ENCODE measurements at regions not wholly inside any gene's neighbourhood (a gene's known extent, or its start where the extent isn't known, plus 50 kb on each side); places are given as distances from the start of the nearest gene placed in this dataset.

DNA sequence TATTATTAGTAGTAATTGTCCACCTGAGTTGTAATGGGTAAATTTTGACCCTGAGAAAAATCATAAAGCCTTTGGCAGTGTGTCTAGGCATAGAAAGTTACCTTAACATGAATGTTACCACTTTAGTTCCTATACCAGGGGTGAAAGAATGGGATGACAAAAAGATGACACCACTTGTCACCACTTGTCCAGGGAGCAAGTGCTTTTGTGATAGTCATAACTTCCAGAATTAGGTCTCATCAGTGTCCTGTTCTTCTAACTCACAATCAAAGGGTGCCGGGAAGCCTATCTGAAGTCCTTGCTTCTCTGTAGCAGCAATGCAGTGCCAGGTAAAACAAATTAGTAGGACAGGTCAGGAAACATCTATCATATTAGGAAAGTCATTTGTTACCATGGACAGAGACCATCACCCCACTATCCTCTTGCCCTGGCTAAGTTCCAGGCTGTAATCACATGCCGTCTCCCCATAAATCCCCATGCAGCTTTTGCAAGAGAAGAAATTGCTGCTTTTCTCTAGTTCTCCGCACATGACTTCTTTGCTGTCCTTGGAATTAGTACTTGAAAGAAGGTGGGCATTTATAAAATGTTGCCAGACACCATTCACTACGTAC lies 156.5 kb upstream of the SGCD start:
- Histone ChIP-seq H3K36me3 (ENCODE audit: control insufficient read depth in 1 of 2, insufficient read depth in 2 of 2, low read length in 2 of 2) (no peaks in the 10 kb centered on the region), H3K4me3 (ENCODE audit: low read depth in 1 of 2, low read length in 2 of 2) (no peak overlapping the region), H3K4me1 (ENCODE audit: control insufficient read depth in 1 of 2, insufficient read depth in 2 of 2, low read length in 2 of 2) (no peaks in the 10 kb centered on the region), H3K9ac (ENCODE audit: low read depth in 1 of 2, low read length in 2 of 2) (no peak overlapping the region), H3K27ac (ENCODE audit: low read depth, low read length) (no peak overlapping the region), H3K9me3 (ENCODE audit: control insufficient read depth in 1 of 2, low read length in 2 of 2) (no peaks in the 10 kb centered on the region), H3K27me3 (ENCODE audit: control insufficient read depth in 1 of 2, insufficient read depth in 2 of 2, low read length in 2 of 2) (no peaks in the 10 kb centered on the region)

GRCh38 chr5:156174225-156174624 lies 152.7 kb upstream of the SGCD start:
- Histone ChIP-seq H3K9me3 (ENCODE audit: control insufficient read depth in 1 of 2, low read length in 2 of 2) (no peaks in the 10 kb centered on the region), H3K27ac (ENCODE audit: low read depth, low read length) (no peak overlapping the region), H3K27me3 (ENCODE audit: control insufficient read depth in 1 of 2, insufficient read depth in 2 of 2, low read length in 2 of 2) (no peaks in the 10 kb centered on the region), H3K36me3 (ENCODE audit: control insufficient read depth in 1 of 2, insufficient read depth in 2 of 2, low read length in 2 of 2) (no peaks in the 10 kb centered on the region), H3K9ac (ENCODE audit: low read depth in 1 of 2, low read length in 2 of 2) (no peak overlapping the region), H3K4me3 (ENCODE audit: low read depth in 1 of 2, low read length in 2 of 2) (no peak overlapping the region), H3K4me1 (ENCODE audit: control insufficient read depth in 1 of 2, insufficient read depth in 2 of 2, low read length in 2 of 2) (no peaks in the 10 kb centered on the region)

GRCh38 chr5:156178117-156178516 lies 148.8 kb upstream of the SGCD start:
- H3K4me3 ChIP-seq (ENCODE audit: low read depth in 1 of 2, low read length in 2 of 2) = no peak overlapping the region
- no peaks in the 10 kb centered on the region for H3K9me3 ChIP-seq (ENCODE audit: control insufficient read depth in 1 of 2, low read length in 2 of 2)
- no peak overlapping the region for H3K27ac ChIP-seq (ENCODE audit: low read depth, low read length)
- no peaks in the 10 kb centered on the region for H3K4me1 ChIP-seq (ENCODE audit: control insufficient read depth in 1 of 2, insufficient read depth in 2 of 2, low read length in 2 of 2)
- no peaks in the 10 kb centered on the region for H3K27me3 ChIP-seq (ENCODE audit: control insufficient read depth in 1 of 2, insufficient read depth in 2 of 2, low read length in 2 of 2)
- no peak overlapping the region for H3K9ac ChIP-seq (ENCODE audit: low read depth in 1 of 2, low read length in 2 of 2)
- H3K36me3 ChIP-seq (ENCODE audit: control insufficient read depth in 1 of 2, insufficient read depth in 2 of 2, low read length in 2 of 2) = no peaks in the 10 kb centered on the region

- no peaks in the 10 kb centered on the region for H3K4me1 ChIP-seq (ENCODE audit: control insufficient read depth in 1 of 2, insufficient read depth in 2 of 2, low read length in 2 of 2)
- H3K9ac ChIP-seq (ENCODE audit: low read depth in 1 of 2, low read length in 2 of 2) = no peak overlapping the region
- H3K27me3 ChIP-seq (ENCODE audit: control insufficient read depth in 1 of 2, insufficient read depth in 2 of 2, low read length in 2 of 2) = no peaks in the 10 kb centered on the region
- H3K9me3 ChIP-seq (ENCODE audit: control insufficient read depth in 1 of 2, low read length in 2 of 2) = no peaks in the 10 kb centered on the region
- H3K4me3 ChIP-seq (ENCODE audit: low read depth in 1 of 2, low read length in 2 of 2) = no peak overlapping the region
- no peaks in the 10 kb centered on the region for H3K36me3 ChIP-seq (ENCODE audit: control insufficient read depth in 1 of 2, insufficient read depth in 2 of 2, low read length in 2 of 2)
- H3K27ac ChIP-seq (ENCODE audit: low read depth, low read length) = no peak overlapping the region
These were observed 145.3 kb upstream of the SGCD start for GRCh38 chr5:156181656-156182055.

DNA sequence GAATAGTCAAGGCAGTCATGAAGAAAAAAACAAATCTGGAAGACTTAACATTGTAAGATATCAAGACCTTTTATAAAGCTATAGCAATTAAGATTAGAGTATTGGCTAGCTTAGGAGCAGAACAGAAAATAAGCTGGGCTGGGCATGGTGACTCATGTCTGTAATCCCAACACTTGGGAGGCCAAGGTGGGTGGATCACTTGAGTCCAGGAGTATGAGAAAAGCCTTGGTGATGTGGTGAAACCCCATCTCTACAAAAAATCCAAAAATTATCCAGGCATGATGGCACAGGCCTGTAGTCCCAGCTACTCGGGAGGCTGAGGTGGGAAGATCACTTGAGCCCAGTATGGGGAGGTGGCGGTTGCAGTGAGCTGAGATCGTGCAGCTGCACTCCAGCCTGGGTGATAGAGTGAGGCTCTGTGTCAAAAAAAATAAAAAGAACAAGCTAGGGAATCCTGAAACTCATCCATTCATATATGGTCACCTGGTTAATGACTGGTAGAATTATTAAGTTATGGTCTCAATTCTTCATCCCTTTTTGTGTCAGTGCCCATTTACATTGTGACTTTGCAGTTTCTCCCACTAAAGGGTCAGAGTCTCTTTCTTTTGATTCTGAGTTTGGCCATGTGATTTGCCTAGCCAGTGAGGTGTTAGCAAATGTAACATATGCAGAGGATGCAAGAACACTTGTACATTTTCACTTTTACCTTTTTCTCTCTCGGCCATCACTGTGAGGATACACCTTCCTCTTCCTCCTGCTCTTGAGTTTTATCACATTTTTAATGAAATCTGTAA lies 144.6 kb upstream of the SGCD start:
- Histone ChIP-seq H3K9ac (ENCODE audit: low read depth in 1 of 2, low read length in 2 of 2) (no peak overlapping the region), H3K36me3 (ENCODE audit: control insufficient read depth in 1 of 2, insufficient read depth in 2 of 2, low read length in 2 of 2) (no peaks in the 10 kb centered on the region), H3K27ac (ENCODE audit: low read depth, low read length) (no peak overlapping the region), H3K4me3 (ENCODE audit: low read depth in 1 of 2, low read length in 2 of 2) (no peak overlapping the region), H3K9me3 (ENCODE audit: control insufficient read depth in 1 of 2, low read length in 2 of 2) (no peaks in the 10 kb centered on the region), H3K27me3 (ENCODE audit: control insufficient read depth in 1 of 2, insufficient read depth in 2 of 2, low read length in 2 of 2) (no peaks in the 10 kb centered on the region), H3K4me1 (ENCODE audit: control insufficient read depth in 1 of 2, insufficient read depth in 2 of 2, low read length in 2 of 2) (no peaks in the 10 kb centered on the region)

- no peak overlapping the region for H3K27ac ChIP-seq (ENCODE audit: low read depth, low read length)
- no peaks in the 10 kb centered on the region for H3K36me3 ChIP-seq (ENCODE audit: control insufficient read depth in 1 of 2, insufficient read depth in 2 of 2, low read length in 2 of 2)
- H3K9me3 ChIP-seq (ENCODE audit: control insufficient read depth in 1 of 2, low read length in 2 of 2) = no peaks in the 10 kb centered on the region
- H3K9ac ChIP-seq (ENCODE audit: low read depth in 1 of 2, low read length in 2 of 2) = no peak overlapping the region
- no peak overlapping the region for H3K4me3 ChIP-seq (ENCODE audit: low read depth in 1 of 2, low read length in 2 of 2)
- no peaks in the 10 kb centered on the region for H3K27me3 ChIP-seq (ENCODE audit: control insufficient read depth in 1 of 2, insufficient read depth in 2 of 2, low read length in 2 of 2)
- H3K4me1 ChIP-seq (ENCODE audit: control insufficient read depth in 1 of 2, insufficient read depth in 2 of 2, low read length in 2 of 2) = no peaks in the 10 kb centered on the region
These were observed 140.2 kb upstream of the SGCD start for GRCh38 chr5:156186760-156187159.

- Histone ChIP-seq H3K4me3 (ENCODE audit: low read depth in 1 of 2, low read length in 2 of 2) (no peak overlapping the region), H3K9ac (ENCODE audit: low read depth in 1 of 2, low read length in 2 of 2) (no peak overlapping the region), H3K9me3 (ENCODE audit: control insufficient read depth in 1 of 2, low read length in 2 of 2) (no peaks in the 10 kb centered on the region), H3K27me3 (ENCODE audit: control insufficient read depth in 1 of 2, insufficient read depth in 2 of 2, low read length in 2 of 2) (no peaks in the 10 kb centered on the region), H3K27ac (ENCODE audit: low read depth, low read length) (no peak overlapping the region), H3K4me1 (ENCODE audit: control insufficient read depth in 1 of 2, insufficient read depth in 2 of 2, low read length in 2 of 2) (no peaks in the 10 kb centered on the region), H3K36me3 (ENCODE audit: control insufficient read depth in 1 of 2, insufficient read depth in 2 of 2, low read length in 2 of 2) (no peaks in the 10 kb centered on the region)
These were observed 138.9 kb upstream of the SGCD start for GRCh38 chr5:156188016-156188415.

- Histone ChIP-seq H3K4me1 (ENCODE audit: control insufficient read depth in 1 of 2, insufficient read depth in 2 of 2, low read length in 2 of 2) (no peaks in the 10 kb centered on the region), H3K9ac (ENCODE audit: low read depth in 1 of 2, low read length in 2 of 2) (no peak overlapping the region), H3K36me3 (ENCODE audit: control insufficient read depth in 1 of 2, insufficient read depth in 2 of 2, low read length in 2 of 2) (no peaks in the 10 kb centered on the region), H3K27me3 (ENCODE audit: control insufficient read depth in 1 of 2, insufficient read depth in 2 of 2, low read length in 2 of 2) (no peaks in the 10 kb centered on the region), H3K9me3 (ENCODE audit: control insufficient read depth in 1 of 2, low read length in 2 of 2) (no peaks in the 10 kb centered on the region), H3K27ac (ENCODE audit: low read depth, low read length) (no peak overlapping the region), H3K4me3 (ENCODE audit: low read depth in 1 of 2, low read length in 2 of 2) (no peak overlapping the region)
These were observed 137.3 kb upstream of the SGCD start for GRCh38 chr5:156189628-156190027.

DNA sequence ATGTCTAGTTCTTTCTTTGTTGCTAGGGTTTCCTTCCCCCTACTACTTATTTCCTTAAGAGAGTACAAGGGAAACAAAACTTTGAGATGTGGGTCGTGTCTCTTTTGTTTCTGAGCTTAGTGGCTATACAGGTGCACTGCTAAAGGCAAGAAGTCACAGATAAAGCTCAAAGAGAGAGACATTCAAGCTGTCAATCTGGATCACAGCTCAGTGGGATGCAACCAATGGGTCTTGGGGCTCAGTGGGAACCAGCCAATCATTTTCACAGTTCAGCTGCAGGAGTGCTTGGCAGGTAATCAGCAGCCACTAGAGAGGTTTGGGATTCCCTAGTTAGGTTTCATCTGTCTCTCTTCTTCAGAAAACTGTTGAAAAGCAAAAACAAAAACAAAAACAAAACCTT lies 135.4 kb upstream of the SGCD start:
- Histone ChIP-seq H3K4me1 (ENCODE audit: control insufficient read depth in 1 of 2, insufficient read depth in 2 of 2, low read length in 2 of 2) (no peaks in the 10 kb centered on the region), H3K9me3 (ENCODE audit: control insufficient read depth in 1 of 2, low read length in 2 of 2) (no peaks in the 10 kb centered on the region), H3K27me3 (ENCODE audit: control insufficient read depth in 1 of 2, insufficient read depth in 2 of 2, low read length in 2 of 2) (no peaks in the 10 kb centered on the region), H3K4me3 (ENCODE audit: low read depth in 1 of 2, low read length in 2 of 2) (no peak overlapping the region), H3K36me3 (ENCODE audit: control insufficient read depth in 1 of 2, insufficient read depth in 2 of 2, low read length in 2 of 2) (no peaks in the 10 kb centered on the region), H3K27ac (ENCODE audit: low read depth, low read length) (no peak overlapping the region), H3K9ac (ENCODE audit: low read depth in 1 of 2, low read length in 2 of 2) (no peak overlapping the region)

GRCh38 chr5:156197042-156197635 lies 129.8 kb upstream of the SGCD start:
- Histone ChIP-seq H3K27ac (ENCODE audit: low read depth, low read length) (no peak overlapping the region), H3K36me3 (ENCODE audit: control insufficient read depth in 1 of 2, insufficient read depth in 2 of 2, low read length in 2 of 2) (no peaks in the 10 kb centered on the region)

More at GRCh38 chr5:156197042-156197635, 129.8 kb upstream of the SGCD start:
- Histone ChIP-seq H3K9ac (ENCODE audit: low read depth in 1 of 2, low read length in 2 of 2) (no peak overlapping the region), H3K27me3 (ENCODE audit: control insufficient read depth in 1 of 2, insufficient read depth in 2 of 2, low read length in 2 of 2) (no peaks in the 10 kb centered on the region), H3K4me3 (ENCODE audit: low read depth in 1 of 2, low read length in 2 of 2) (no peak overlapping the region), H3K4me1 (ENCODE audit: control insufficient read depth in 1 of 2, insufficient read depth in 2 of 2, low read length in 2 of 2) (no peaks in the 10 kb centered on the region), H3K9me3 (ENCODE audit: control insufficient read depth in 1 of 2, low read length in 2 of 2) (no peaks in the 10 kb centered on the region)
